Activated CD8-positive, alpha-beta T cell treated with anti-CD3 and anti-CD28 coated beads for 36 hours (primary cell): ENCODE measurements at regions not wholly inside any gene's neighbourhood (a gene's known extent, or its start where the extent isn't known, plus 50 kb on each side); places are given as distances from the start of the nearest gene placed in this dataset.
"Not testable (repeated sequence)": the region's sequence is repeated elsewhere in the genome, so short reads cannot be mapped to it uniquely, and the experiment has no call there.

Source experiments
- ATAC-seq: fragments of 200-7000 bp; cut with Tn5 transposase; one replicate; pipeline ENCODE4 v1.10.0; 2021; ENCODE audit warnings: mild to moderate bottlenecking, moderate library complexity
- CTCF ChIA-PET: fragments of 350-600 bp; sonication (Branson Sonifier 250); formaldehyde crosslinking; loops from one replicate; lab custom pipeline; 2021; ENCODE audit warnings: antibody characterized with exemption; lab: Charles Lee
- POLR2A ChIA-PET: fragments of 350-600 bp; sonication (Branson Sonifier 250); formaldehyde crosslinking; loops from one replicate; lab custom pipeline; 2021; ENCODE audit warnings: antibody characterized with exemption; lab: Charles Lee
- DNase-seq: peaks from one replicate; pipeline ENCODE4 v3.0.0-alpha.2; 2020
- H3K27ac Mint-ChIP-seq: one replicate; pipeline ENCODE4 v1.8.0; 2021; ENCODE audit warnings: mild to moderate bottlenecking, mixed read lengths
- H3K27me3 Mint-ChIP-seq: one replicate; pipeline ENCODE4 v1.8.0; 2021; ENCODE audit warnings: mixed read lengths
- H3K36me3 Mint-ChIP-seq: one replicate; pipeline ENCODE4 v1.8.0; 2021; ENCODE audit warnings: low read depth, mixed read lengths
- H3K4me1 Mint-ChIP-seq: one replicate; pipeline ENCODE4 v1.8.0; 2021; ENCODE audit warnings: low read depth, mixed read lengths
- H3K4me3 Mint-ChIP-seq: one replicate; pipeline ENCODE4 v1.8.0; 2021; ENCODE audit warnings: mild to moderate bottlenecking, moderate library complexity, mixed read lengths
- H3K9me3 Mint-ChIP-seq: one replicate; pipeline ENCODE4 v1.8.0; 2021; ENCODE audit warnings: mixed read lengths
- intact Hi-C: fragments of 100-400 bp; cut with micrococcal nuclease; formaldehyde crosslinking; loops from one replicate; pipeline ENCODE4 v1.10.0; 2022
- TF ChIP-seq, protein P1 (sequence below): fragments of 200-600 bp; IDR thresholded peaks from one replicate; pipeline ENCODE4 v1.8.0; 2022; ENCODE audit warnings: antibody characterized with exemption, mild to moderate bottlenecking

- CTCF ChIA-PET, result no interaction called here
- Mint-ChIP-seq H3K36me3 (no peaks in the 10 kb centered on the region), H3K4me3 (no peak overlapping the region), H3K27ac (no peak overlapping the region), H3K4me1 (no peaks in the 10 kb centered on the region), H3K9me3 (peaks cover 12% of the 10 kb centered on the region), H3K27me3 (no peaks in the 10 kb centered on the region)
- DNase-seq (no peak), ATAC-seq (no peak)
- POLR2A ChIA-PET, result no interaction called here
- TF ChIP-seq, protein P1, sequence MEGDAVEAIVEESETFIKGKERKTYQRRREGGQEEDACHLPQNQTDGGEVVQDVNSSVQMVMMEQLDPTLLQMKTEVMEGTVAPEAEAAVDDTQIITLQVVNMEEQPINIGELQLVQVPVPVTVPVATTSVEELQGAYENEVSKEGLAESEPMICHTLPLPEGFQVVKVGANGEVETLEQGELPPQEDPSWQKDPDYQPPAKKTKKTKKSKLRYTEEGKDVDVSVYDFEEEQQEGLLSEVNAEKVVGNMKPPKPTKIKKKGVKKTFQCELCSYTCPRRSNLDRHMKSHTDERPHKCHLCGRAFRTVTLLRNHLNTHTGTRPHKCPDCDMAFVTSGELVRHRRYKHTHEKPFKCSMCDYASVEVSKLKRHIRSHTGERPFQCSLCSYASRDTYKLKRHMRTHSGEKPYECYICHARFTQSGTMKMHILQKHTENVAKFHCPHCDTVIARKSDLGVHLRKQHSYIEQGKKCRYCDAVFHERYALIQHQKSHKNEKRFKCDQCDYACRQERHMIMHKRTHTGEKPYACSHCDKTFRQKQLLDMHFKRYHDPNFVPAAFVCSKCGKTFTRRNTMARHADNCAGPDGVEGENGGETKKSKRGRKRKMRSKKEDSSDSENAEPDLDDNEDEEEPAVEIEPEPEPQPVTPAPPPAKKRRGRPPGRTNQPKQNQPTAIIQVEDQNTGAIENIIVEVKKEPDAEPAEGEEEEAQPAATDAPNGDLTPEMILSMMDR, result no peak
- intact Hi-C loops, result no loop called here
Measured at GRCh38 chr13:64688893-64689677, 2541.1 kb downstream of the PCDH9 start.

DNA sequence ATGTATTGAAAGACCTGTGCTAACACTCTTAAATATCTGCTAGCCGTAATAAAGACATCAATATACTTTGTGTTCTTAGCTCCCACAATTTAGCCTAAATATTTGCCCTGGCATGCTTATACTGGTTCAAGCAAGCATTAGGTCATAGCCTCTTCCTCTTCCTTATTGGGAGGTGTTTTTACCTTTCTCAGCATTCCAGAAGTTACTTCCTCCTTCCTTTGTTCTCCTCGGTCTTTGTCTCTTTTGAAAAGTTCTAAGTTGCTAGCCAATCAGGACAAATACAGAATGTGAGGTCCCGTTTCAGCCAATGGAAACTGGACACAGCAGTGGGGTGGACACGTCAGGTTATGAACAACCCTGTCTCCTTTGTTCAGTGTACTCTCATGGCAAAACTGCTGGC lies 2543.6 kb downstream of the PCDH9 start:
- POLR2A ChIA-PET, H3K9me3 Mint-ChIP-seq, DNase-seq, H3K4me3 Mint-ChIP-seq, ATAC-seq, CTCF ChIA-PET, H3K27me3 Mint-ChIP-seq, intact Hi-C loops, H3K36me3 Mint-ChIP-seq, H3K27ac Mint-ChIP-seq, H3K4me1 Mint-ChIP-seq: not testable (repeated sequence)

GRCh38 chr13:64684685-64685431 lies 2545.3 kb downstream of the PCDH9 start:
- Mint-ChIP-seq H3K4me3 (no peak overlapping the region), H3K27ac (no peak overlapping the region), H3K9me3 (peaks cover 13% of the 10 kb centered on the region), H3K27me3 (no peaks in the 10 kb centered on the region), H3K36me3 (no peaks in the 10 kb centered on the region), H3K4me1 (no peaks in the 10 kb centered on the region)
- ATAC-seq, result no peak
- intact Hi-C loops, result no loop called here
- ChIA-PET CTCF (no interaction called here), POLR2A (no interaction called here)
- DNase-seq, result no peak
- TF ChIP-seq, protein P1, result no peak

DNA sequence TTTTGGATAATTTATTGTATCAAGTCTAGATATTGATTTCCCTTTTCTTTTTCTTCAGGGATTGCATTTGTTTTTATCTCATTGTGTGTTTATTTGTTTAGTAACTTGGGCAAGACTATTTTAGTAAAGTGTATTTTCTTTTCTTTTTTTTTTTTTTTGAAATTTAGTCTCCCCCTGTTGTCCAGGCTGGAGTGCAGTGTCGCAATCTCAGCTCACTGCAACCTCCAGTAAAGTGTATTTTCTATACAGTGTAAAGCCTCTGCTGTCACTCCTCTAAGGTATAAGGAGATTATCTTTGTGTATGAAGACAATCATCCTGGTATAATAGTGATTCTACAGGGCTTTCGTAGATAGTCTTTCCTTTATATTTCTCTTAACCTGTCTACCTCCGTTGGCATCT lies 2546.0 kb downstream of the PCDH9 start:
- no peaks in the 10 kb centered on the region for H3K27me3 Mint-ChIP-seq
- no peaks in the 10 kb centered on the region for H3K36me3 Mint-ChIP-seq
- H3K4me1 Mint-ChIP-seq, result no peaks in the 10 kb centered on the region
- no peak overlapping the region for H3K4me3 Mint-ChIP-seq
- H3K27ac Mint-ChIP-seq, result no peak overlapping the region
- no peak for DNase-seq
- H3K9me3 Mint-ChIP-seq, result peaks cover 13% of the 10 kb centered on the region
- intact Hi-C loops, result no loop called here
- TF ChIP-seq, protein P1, result no peak
- POLR2A ChIA-PET, result no interaction called here
- ATAC-seq, result no peak
- CTCF ChIA-PET, result no interaction called here

- Mint-ChIP-seq H3K27ac (no peak overlapping the region), H3K9me3 (peaks cover 9% of the 10 kb centered on the region), H3K36me3 (no peaks in the 10 kb centered on the region), H3K4me3 (no peak overlapping the region), H3K27me3 (no peaks in the 10 kb centered on the region), H3K4me1 (no peaks in the 10 kb centered on the region)
- DNase-seq (no peak), ATAC-seq (no peak)
- CTCF ChIA-PET, result no interaction called here
- TF ChIP-seq, protein P1, result no peak
- POLR2A ChIA-PET, result no interaction called here
- intact Hi-C loops, result no loop called here
Measured at GRCh38 chr13:64680739-64681138, 2549.4 kb downstream of the PCDH9 start.
